ENCODE measurements at regions not wholly inside any gene's neighbourhood (a gene's known extent, or its start where the extent isn't known, plus 50 kb on each side); places are given as distances from the start of the nearest gene placed in this dataset.

DNA sequence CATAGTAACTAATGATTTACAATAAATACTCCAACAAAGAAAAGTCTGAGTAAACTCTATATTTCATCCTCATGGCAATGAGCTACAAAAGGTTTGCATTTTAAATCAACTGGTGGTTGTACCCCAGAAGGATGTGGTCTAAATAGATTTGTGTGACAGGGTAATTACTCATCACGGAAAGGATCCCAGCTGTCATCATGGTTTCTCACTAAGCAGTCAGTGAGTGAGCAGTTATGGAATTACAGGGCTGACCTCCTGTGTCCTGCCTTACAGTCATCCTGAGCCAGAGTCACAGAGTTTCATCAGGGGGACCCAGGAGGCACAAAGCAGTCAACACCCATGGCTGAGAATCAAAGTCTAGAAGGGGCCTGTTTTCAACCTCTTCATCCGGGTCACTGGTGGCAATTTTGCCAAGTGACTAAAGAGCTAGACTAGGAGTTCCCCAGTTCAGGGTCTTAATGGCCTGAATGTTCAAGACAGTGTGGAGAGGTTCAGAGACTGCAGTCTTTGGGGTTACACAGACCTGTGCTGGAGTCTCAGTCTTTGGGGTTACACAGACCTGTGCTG is 210.7 kb upstream of the SLC24A2 start:
- WGBS (ENCODE audit: insufficient coverage, low coverage, missing lambda C conversion rate), result 0% methylated on average over 2 of the region's 2 CpGs
- Histone ChIP-seq H2AFZ (ENCODE audit: low read depth, low read length) (no peak overlapping the region), H4K20me1 (replicated peaks; ENCODE audit: control insufficient read depth, insufficient read depth, low read length) (no peaks in the 10 kb centered on the region), H3K4me2 (ENCODE audit: insufficient read depth, low read length) (no peak overlapping the region), H3K27me3 (ENCODE audit: control insufficient read depth in 2 of 2, insufficient read depth in 2 of 2, low read length in 2 of 2) (no peaks in the 10 kb centered on the region), H3K4me3 (no peak overlapping the region), H3K9me1 (ENCODE audit: control insufficient read depth, insufficient read depth, low read length) (no peaks in the 10 kb centered on the region), H3K27ac (ENCODE audit: extremely low read depth, low read depth, low read length) (no peak overlapping the region), H3K9ac (ENCODE audit: insufficient read depth in 1 of 2, low read depth in 2 of 2, low read length in 2 of 2) (no peak overlapping the region), H3K4me1 (replicated peaks in 1 of 2; ENCODE audit: control insufficient read depth in 2 of 2, insufficient read depth in 2 of 2, low read length in 2 of 2) (no peaks in the 10 kb centered on the region), H3K79me2 (ENCODE audit: control insufficient read depth, insufficient read depth, low read length) (no peaks in the 10 kb centered on the region), H3K9me3 (replicated peaks; ENCODE audit: control insufficient read depth, insufficient read depth, low read depth, low read length) (no peaks in the 10 kb centered on the region), H3K36me3 (ENCODE audit: control insufficient read depth, insufficient read depth, low read length) (no peaks in the 10 kb centered on the region)
- POLR2A ChIA-PET, result no interaction called here
- FAIRE-seq (no peak), ATAC-seq (no peak), DNase-seq (ENCODE audit: extremely low read depth in 1 of 4, low spot score in 3 of 4) (no peak)
- TF ChIP-seq THRAP3 (IDR thresholded peaks at IDR 0.05; ENCODE audit: borderline replicate concordance), result no peak
- TF ChIP-seq, protein P1, sequence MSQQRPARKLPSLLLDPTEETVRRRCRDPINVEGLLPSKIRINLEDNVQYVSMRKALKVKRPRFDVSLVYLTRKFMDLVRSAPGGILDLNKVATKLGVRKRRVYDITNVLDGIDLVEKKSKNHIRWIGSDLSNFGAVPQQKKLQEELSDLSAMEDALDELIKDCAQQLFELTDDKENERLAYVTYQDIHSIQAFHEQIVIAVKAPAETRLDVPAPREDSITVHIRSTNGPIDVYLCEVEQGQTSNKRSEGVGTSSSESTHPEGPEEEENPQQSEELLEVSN (IDR thresholded peaks at IDR 0.05; ENCODE audit: borderline replicate concordance in 1 of 2, extremely low read depth in 1 of 2, insufficient read depth in 1 of 2, insufficient read length in 1 of 2, low read depth in 1 of 2, low read length in 1 of 2, poor library complexity in 1 of 2, severe bottlenecking in 1 of 2), result no peak
- no peak for TF ChIP-seq SOX6 (IDR thresholded peaks at IDR 0.05)
- no peak for TF ChIP-seq PHF21A (IDR thresholded peaks at IDR 0.05; ENCODE audit: borderline replicate concordance, low read depth)
- no peak for TF ChIP-seq RBM15 (IDR thresholded peaks at IDR 0.05; ENCODE audit: insufficient read depth, low read length)
- no peak for TF ChIP-seq TRIM24 (IDR thresholded peaks at IDR 0.05)
- TF ChIP-seq NFIX (CRISPR knock-in tag; IDR thresholded peaks at IDR 0.05; ENCODE audit: low read depth), result no peak
- TF ChIP-seq ZNF184 (CRISPR knock-in tag; IDR thresholded peaks at IDR 0.05), result no peak
- TF ChIP-seq, protein P2, sequence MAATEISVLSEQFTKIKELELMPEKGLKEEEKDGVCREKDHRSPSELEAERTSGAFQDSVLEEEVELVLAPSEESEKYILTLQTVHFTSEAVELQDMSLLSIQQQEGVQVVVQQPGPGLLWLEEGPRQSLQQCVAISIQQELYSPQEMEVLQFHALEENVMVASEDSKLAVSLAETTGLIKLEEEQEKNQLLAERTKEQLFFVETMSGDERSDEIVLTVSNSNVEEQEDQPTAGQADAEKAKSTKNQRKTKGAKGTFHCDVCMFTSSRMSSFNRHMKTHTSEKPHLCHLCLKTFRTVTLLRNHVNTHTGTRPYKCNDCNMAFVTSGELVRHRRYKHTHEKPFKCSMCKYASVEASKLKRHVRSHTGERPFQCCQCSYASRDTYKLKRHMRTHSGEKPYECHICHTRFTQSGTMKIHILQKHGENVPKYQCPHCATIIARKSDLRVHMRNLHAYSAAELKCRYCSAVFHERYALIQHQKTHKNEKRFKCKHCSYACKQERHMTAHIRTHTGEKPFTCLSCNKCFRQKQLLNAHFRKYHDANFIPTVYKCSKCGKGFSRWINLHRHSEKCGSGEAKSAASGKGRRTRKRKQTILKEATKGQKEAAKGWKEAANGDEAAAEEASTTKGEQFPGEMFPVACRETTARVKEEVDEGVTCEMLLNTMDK (IDR thresholded peaks at IDR 0.05; ENCODE audit: borderline replicate concordance, insufficient read depth, low read depth, low read length, poor library complexity, severe bottlenecking), result no peak
- TF ChIP-seq HCFC1 (IDR thresholded peaks at IDR 0.05; ENCODE audit: low read depth, low read length), result no peak
- TF ChIP-seq RNF2 (IDR thresholded peaks at IDR 0.05), result no peak
- BruUV-seq (replicated peaks), result no TSS peak
- CTCF ChIA-PET (ENCODE audit: low intra/inter-chr PET ratio), result no interaction called here
- intact Hi-C loops (cut with micrococcal nuclease) (no loop called here), in situ Hi-C loops (cut with MboI) (no loop called here)
